GM18517 (cell line): ENCODE measurements at regions not wholly inside any gene's neighbourhood (a gene's known extent, or its start where the extent isn't known, plus 50 kb on each side); places are given as distances from the start of the nearest gene placed in this dataset.
"Not testable (repeated sequence)": the region's sequence is repeated elsewhere in the genome, so short reads cannot be mapped to it uniquely, and the experiment has no call there.

Experiments
- ATAC-seq: cut with Tn5 transposase; IDR thresholded peaks from one replicate; pipeline ENCODE4 v1.9.1; 2021; ENCODE audit warnings: mild to moderate bottlenecking, moderate library complexity; ENCODE audit not compliant: unreplicated experiment

GRCh38 chr2:91568391-91569338, 2877.2 kb downstream of the RPIA start:
- ATAC-seq: not testable (repeated sequence)

- ATAC-seq: not testable (repeated sequence)
These were observed 2879.9 kb downstream of the RPIA start for GRCh38 chr2:91571239-91571923.

- ATAC-seq: not testable (repeated sequence)
These were observed 2881.5 kb downstream of the RPIA start for GRCh38 chr2:91573018-91573417.

- ATAC-seq: not testable (repeated sequence)
These were observed 2882.3 kb downstream of the RPIA start for GRCh38 chr2:91573755-91574154.

GRCh38 chr2:91574255-91574654, 2882.8 kb downstream of the RPIA start:
- ATAC-seq: not testable (repeated sequence)

GRCh38 chr2:91575701-91576100, 2884.2 kb downstream of the RPIA start:
- ATAC-seq: not testable (repeated sequence)

GRCh38 chr2:91577406-91577805, 2885.9 kb downstream of the RPIA start:
- ATAC-seq: not testable (repeated sequence)

- ATAC-seq: not testable (repeated sequence)
These were observed 2887.2 kb downstream of the RPIA start for GRCh38 chr2:91578678-91579077.

- not testable (repeated sequence) for ATAC-seq
These were observed 2888.1 kb downstream of the RPIA start for GRCh38 chr2:91579555-91579954.

GRCh38 chr2:91580043-91580442, 2888.6 kb downstream of the RPIA start:
- ATAC-seq: not testable (repeated sequence)

GRCh38 chr2:91587098-91587497, 2895.6 kb downstream of the RPIA start:
- not testable (repeated sequence) for ATAC-seq

GRCh38 chr2:91587908-91588535, 2896.5 kb downstream of the RPIA start:
- not testable (repeated sequence) for ATAC-seq

GRCh38 chr2:91588782-91589223, 2897.3 kb downstream of the RPIA start:
- ATAC-seq: not testable (repeated sequence)

- ATAC-seq: not testable (repeated sequence)
These were observed 2898.2 kb downstream of the RPIA start for GRCh38 chr2:91589454-91590328.

GRCh38 chr2:91590381-91590780, 2898.9 kb downstream of the RPIA start:
- ATAC-seq: not testable (repeated sequence)

GRCh38 chr2:91591066-91591465, 2899.6 kb downstream of the RPIA start:
- ATAC-seq: not testable (repeated sequence)

- ATAC-seq: not testable (repeated sequence)
These were observed 2906.0 kb downstream of the RPIA start for GRCh38 chr2:91597436-91597835.

- not testable (repeated sequence) for ATAC-seq
These were observed 2907.0 kb downstream of the RPIA start for GRCh38 chr2:91598519-91598918.

GRCh38 chr2:91599000-91599399, 2907.5 kb downstream of the RPIA start:
- not testable (repeated sequence) for ATAC-seq

- ATAC-seq: not testable (repeated sequence)
These were observed 2911.4 kb downstream of the RPIA start for GRCh38 chr2:91602860-91603259.
